ENCODE measurements at regions not wholly inside any gene's neighbourhood (a gene's known extent, or its start where the extent isn't known, plus 50 kb on each side); places are given as distances from the start of the nearest gene placed in this dataset.

GRCh38 chr12:131441060-131441396, 269.9 kb upstream of the SFSWAP start:
- no peak for TF ChIP-seq CTCF (IDR thresholded peaks at IDR 0.05)
- no peak for TF ChIP-seq POLR2A (IDR thresholded peaks at IDR 0.05)
- Histone ChIP-seq H3K4me3 (no peak overlapping the region), H3K27ac (no peak overlapping the region), H3K4me1 (no peaks in the 10 kb centered on the region), H3K36me3 (no peaks in the 10 kb centered on the region), H3K27me3 (no peaks in the 10 kb centered on the region), H3K9me3 (no peaks in the 10 kb centered on the region)
- DNase-seq, result no peak

GRCh38 chr12:131441638-131442336, 269.1 kb upstream of the SFSWAP start:
- Histone ChIP-seq H3K27ac (no peak overlapping the region), H3K4me1 (no peaks in the 10 kb centered on the region), H3K9me3 (no peaks in the 10 kb centered on the region), H3K4me3 (no peak overlapping the region), H3K27me3 (no peaks in the 10 kb centered on the region), H3K36me3 (no peaks in the 10 kb centered on the region)
- DNase-seq, result no peak
- TF ChIP-seq CTCF (IDR thresholded peaks at IDR 0.05) (no peak), POLR2A (IDR thresholded peaks at IDR 0.05) (no peak)

GRCh38 chr12:131442337-131442918, 268.5 kb upstream of the SFSWAP start:
- TF ChIP-seq POLR2A (IDR thresholded peaks at IDR 0.05), result no peak
- no peak for TF ChIP-seq CTCF (IDR thresholded peaks at IDR 0.05)
- Histone ChIP-seq H3K27ac (no peak overlapping the region), H3K4me3 (no peak overlapping the region), H3K9me3 (no peaks in the 10 kb centered on the region), H3K27me3 (no peaks in the 10 kb centered on the region), H3K4me1 (no peaks in the 10 kb centered on the region), H3K36me3 (no peaks in the 10 kb centered on the region)
- no peak for DNase-seq

GRCh38 chr12:131443019-131444000, 267.6 kb upstream of the SFSWAP start:
- peak in 1 of 3 donors; percentile 6 for DNase-seq
- TF ChIP-seq CTCF (IDR thresholded peaks at IDR 0.05), result no peak
- TF ChIP-seq POLR2A (IDR thresholded peaks at IDR 0.05), result no peak

GRCh38 chr12:131444220-131445164, 266.4 kb upstream of the SFSWAP start:
- H3K9me3 ChIP-seq, result peaks cover 0 to 2% (median 0%) of the 10 kb centered on the region in 4 donors
- DNase-seq, result peak in 1 of 3 donors; percentile 10
- H3K27ac ChIP-seq, result no peak overlapping the region
- no peak overlapping the region for H3K4me3 ChIP-seq
- TF ChIP-seq POLR2A (IDR thresholded peaks at IDR 0.05) (no peak), CTCF (IDR thresholded peaks at IDR 0.05) (no peak)
- no peaks in the 10 kb centered on the region for H3K27me3 ChIP-seq
- H3K4me1 ChIP-seq, result no peaks in the 10 kb centered on the region
- H3K36me3 ChIP-seq, result no peaks in the 10 kb centered on the region

More at GRCh38 chr12:131443019-131444000, 267.6 kb upstream of the SFSWAP start:
- no peak overlapping the region for H3K27ac ChIP-seq
- H3K27me3 ChIP-seq, result no peaks in the 10 kb centered on the region
- H3K36me3 ChIP-seq, result no peaks in the 10 kb centered on the region
- no peak overlapping the region for H3K4me3 ChIP-seq
- no peaks in the 10 kb centered on the region for H3K4me1 ChIP-seq
- peaks cover 0 to 1% (median 0%) of the 10 kb centered on the region in 4 donors for H3K9me3 ChIP-seq
